HEK293T (cell line): ENCODE measurements at regions not wholly inside any gene's neighbourhood (a gene's known extent, or its start where the extent isn't known, plus 50 kb on each side); places are given as distances from the start of the nearest gene placed in this dataset.

Source experiments
- CTCF ChIA-PET: fragments of 350-600 bp; formaldehyde crosslinking; extraction: SDS; loops from one replicate; lab custom pipeline; 2021; ENCODE audit warnings: antibody characterized with exemption, inconsistent platforms; lab: Yijun Ruan, JAX
- POLR2A ChIA-PET: fragments of 350-600 bp; formaldehyde crosslinking; extraction: SDS; loops from one replicate; lab custom pipeline; 2020; ENCODE audit warnings: antibody characterized with exemption, inconsistent platforms; lab: Yijun Ruan, JAX
- DNase-seq: peaks from one replicate; pipeline ENCODE4 v3.0.0; 2012; ENCODE audit warnings: mixed read lengths; ENCODE audit errors: extremely low spot score
- ARNT ChIP-seq: fragments of 450-650 bp; IDR thresholded peaks from 2 replicates; pipeline ENCODE4 v1.6.1; 2017; ENCODE audit warnings: mild to moderate bottlenecking
- BHLHE40 ChIP-seq: fragments of 450-650 bp; IDR thresholded peaks from 2 replicates; pipeline ENCODE4 v1.6.1; 2016; ENCODE audit warnings: mild to moderate bottlenecking, moderate library complexity, borderline replicate concordance
- CTBP1 ChIP-seq: fragments of 450-650 bp; IDR thresholded peaks from 2 replicates; pipeline ENCODE4 v1.6.1; 2016; ENCODE audit warnings: borderline replicate concordance
- ELF4 ChIP-seq: fragments of 450-650 bp; IDR thresholded peaks from 2 replicates; pipeline ENCODE4 v1.6.1; 2017; ENCODE audit warnings: antibody characterized with exemption
- FOXA1 ChIP-seq: fragments of 450-650 bp; IDR thresholded peaks from 2 replicates; pipeline ENCODE4 v1.6.1; 2016; ENCODE audit warnings: mild to moderate bottlenecking
- FOXK2 ChIP-seq: fragments of 450-650 bp; IDR thresholded peaks from 2 replicates; pipeline ENCODE4 v1.6.1; 2016; ENCODE audit warnings: mild to moderate bottlenecking
- FOXM1 ChIP-seq: fragments of 450-650 bp; IDR thresholded peaks from 2 replicates; pipeline ENCODE4 v1.6.1; 2017; ENCODE audit warnings: mild to moderate bottlenecking, borderline replicate concordance
- HDGF ChIP-seq: fragments of 450-650 bp; IDR thresholded peaks from 2 replicates; pipeline ENCODE4 v1.6.1; 2017; ENCODE audit warnings: antibody characterized with exemption, borderline replicate concordance
- L3MBTL2 ChIP-seq: fragments of 450-650 bp; conservative IDR thresholded peaks from 2 replicates; pipeline ENCODE4 v1.6.1; 2016; ENCODE audit warnings: mild to moderate bottlenecking
- LEF1 ChIP-seq: fragments of 450-650 bp; IDR thresholded peaks from 2 replicates; pipeline ENCODE4 v1.6.1; 2017; ENCODE audit warnings: mild to moderate bottlenecking, borderline replicate concordance
- NFRKB ChIP-seq: fragments of 450-650 bp; IDR thresholded peaks from 2 replicates; pipeline ENCODE4 v1.6.1; 2016; ENCODE audit warnings: mild to moderate bottlenecking, moderate library complexity
- PKNOX1 ChIP-seq: fragments of 450-650 bp; IDR thresholded peaks from 2 replicates; pipeline ENCODE4 v1.6.1; 2016
- SP1 ChIP-seq: fragments of 450-650 bp; IDR thresholded peaks from 2 replicates; pipeline ENCODE4 v1.6.1; 2017
- SUZ12 ChIP-seq: fragments of 450-650 bp; IDR thresholded peaks from 2 replicates; pipeline ENCODE4 v1.6.1; 2016; ENCODE audit warnings: mild to moderate bottlenecking
- TARDBP ChIP-seq: fragments of 450-650 bp; IDR thresholded peaks from 2 replicates; pipeline ENCODE4 v1.6.1; 2016
- ZNF384 ChIP-seq: fragments of 450-650 bp; IDR thresholded peaks from 2 replicates; pipeline ENCODE4 v1.6.1; 2016

GRCh38 chr17:69800870-69801269 is 274.2 kb upstream of the KCNJ16 start:
- CTCF ChIA-PET = no interaction called here
- no peak for DNase-seq
- TF ChIP-seq SP1 (no peak), HDGF (no peak), NFRKB (no peak), SUZ12 (no peak), ZNF384 (no peak), FOXA1 (no peak), BHLHE40 (no peak), LEF1 (no peak), PKNOX1 (no peak), ELF4 (no peak), CTBP1 (no peak)
- POLR2A ChIA-PET = no interaction called here

GRCh38 chr17:69801368-69801767 is 273.7 kb upstream of the KCNJ16 start:
- no peak for DNase-seq
- TF ChIP-seq TARDBP (no peak), SP1 (no peak), FOXM1 (no peak)
- POLR2A ChIA-PET = no interaction called here
- CTCF ChIA-PET = no interaction called here

GRCh38 chr17:69802045-69802740 is 272.8 kb upstream of the KCNJ16 start:
- no peak for DNase-seq
- POLR2A ChIA-PET = no interaction called here
- CTCF ChIA-PET = no interaction called here
- no peak for TF ChIP-seq ZNF384
- no peak for TF ChIP-seq PKNOX1
- no peak for TF ChIP-seq ARNT
- no peak for TF ChIP-seq BHLHE40
- no peak for TF ChIP-seq ELF4
- TF ChIP-seq L3MBTL2 = no peak
- TF ChIP-seq CTBP1 = no peak
- no peak for TF ChIP-seq NFRKB
- no peak for TF ChIP-seq TARDBP

- ChIA-PET POLR2A (no interaction called here), CTCF (no interaction called here)
- DNase-seq = no peak
- TF ChIP-seq TARDBP = no peak
- TF ChIP-seq ARNT = no peak
- no peak for TF ChIP-seq LEF1
- TF ChIP-seq CTBP1 = no peak
- no peak for TF ChIP-seq PKNOX1
- TF ChIP-seq L3MBTL2 = no peak
- TF ChIP-seq ZNF384 = no peak
- no peak for TF ChIP-seq HDGF
- no peak for TF ChIP-seq FOXK2
- no peak for TF ChIP-seq SUZ12
- no peak for TF ChIP-seq ELF4
- TF ChIP-seq BHLHE40 = no peak
- TF ChIP-seq FOXM1 = no peak
Measured at GRCh38 chr17:69809331-69809730, 265.7 kb upstream of the KCNJ16 start.

- TF ChIP-seq NFRKB (no peak), L3MBTL2 (no peak), TARDBP (no peak), FOXK2 (no peak), FOXA1 (no peak), ARNT (no peak), BHLHE40 (no peak), CTBP1 (no peak), SP1 (no peak), ELF4 (no peak), LEF1 (no peak), ZNF384 (no peak)
- ChIA-PET POLR2A (no interaction called here), CTCF (interaction anchor here (0.7 kb wide), 1 partner anchor 268 kb away, joined by 3 read pairs; no protein-coding TSS in a partner anchor)
- no peak for DNase-seq
Measured at GRCh38 chr17:69810326-69810965, 264.6 kb upstream of the KCNJ16 start.

- POLR2A ChIA-PET = no interaction called here
- no peak for DNase-seq
- TF ChIP-seq L3MBTL2 (no peak), TARDBP (no peak), FOXA1 (no peak), HDGF (no peak), ZNF384 (no peak), PKNOX1 (no peak)
- CTCF ChIA-PET = no interaction called here
Measured at GRCh38 chr17:69812240-69812837, 262.7 kb upstream of the KCNJ16 start.
